ENCODE measurements at regions not wholly inside any gene's neighbourhood (a gene's known extent, or its start where the extent isn't known, plus 50 kb on each side); places are given as distances from the start of the nearest gene placed in this dataset.
"Not testable (repeated sequence)": the region's sequence is repeated elsewhere in the genome, so short reads cannot be mapped to it uniquely, and the experiment has no call there.

DNA sequence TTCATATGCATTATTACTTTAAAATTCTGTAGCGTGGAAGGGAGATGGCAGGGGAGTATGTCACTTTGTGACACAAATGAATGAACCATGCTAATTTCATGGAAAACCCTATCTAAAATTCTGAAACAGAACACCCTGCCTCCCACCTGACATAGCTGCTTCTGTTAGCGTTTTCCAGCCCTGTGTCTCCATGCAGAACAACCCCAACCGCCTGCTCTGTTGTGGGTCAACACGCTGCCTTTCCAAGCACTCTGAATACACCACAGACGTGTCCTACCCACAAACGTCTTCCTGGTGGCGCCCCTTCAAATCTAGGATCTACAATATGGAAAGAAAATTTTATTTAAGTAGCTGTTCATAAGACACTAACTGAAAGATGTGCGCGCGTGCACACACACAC is 238.6 kb downstream of the TRIML1 start:
- DNase-seq (ENCODE audit: low spot score): no peak

DNA sequence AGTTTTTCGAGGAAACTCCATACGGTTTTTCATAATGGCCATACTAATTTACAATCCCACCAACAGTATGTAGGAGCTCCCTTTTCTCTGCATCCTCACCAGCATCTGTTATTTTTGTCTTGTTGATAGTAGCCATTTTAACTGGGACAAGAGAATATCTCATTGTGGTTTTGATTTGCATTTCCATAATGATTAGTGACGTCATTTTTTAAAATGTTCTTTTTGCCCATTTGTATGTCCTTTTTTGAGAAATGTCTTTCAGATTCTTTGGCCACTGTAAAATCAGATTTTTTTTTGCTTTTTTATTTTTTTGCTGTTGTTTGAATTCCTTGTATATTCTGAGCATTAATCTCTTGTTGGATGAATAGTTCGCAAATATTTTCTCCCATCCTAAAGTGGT is 243.9 kb downstream of the TRIML1 start:
- DNase-seq (ENCODE audit: low spot score): no peak

DNA sequence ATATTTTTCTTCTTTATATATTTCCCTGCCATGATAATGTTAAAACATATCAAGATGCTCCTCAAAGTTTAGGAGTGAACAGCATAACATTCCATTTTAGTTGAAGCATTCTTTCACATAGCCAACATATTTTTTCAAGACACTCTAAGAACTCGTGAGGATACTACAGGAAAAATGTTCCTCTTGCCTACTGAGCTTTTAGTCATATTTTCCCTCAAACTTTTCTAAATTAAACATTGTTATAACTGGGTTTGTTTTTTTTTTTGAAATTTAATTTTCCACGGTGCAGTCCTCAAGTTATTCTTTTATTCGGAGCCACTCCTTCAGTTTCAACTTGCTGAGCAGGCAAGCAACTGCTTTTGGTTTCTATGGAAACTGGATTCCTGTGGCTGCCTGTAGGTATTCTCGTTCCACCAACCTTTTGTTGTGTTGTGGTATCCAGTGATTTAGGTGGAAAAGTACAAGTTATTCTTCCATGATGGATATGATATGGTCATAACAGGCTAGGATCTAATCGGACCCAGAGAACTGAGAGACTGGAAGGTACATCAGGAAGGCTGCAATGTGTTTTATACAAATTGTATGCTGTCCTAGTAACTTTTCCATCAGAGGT is 248.0 kb downstream of the TRIML1 start:
- DNase-seq (ENCODE audit: low spot score): no peak

DNA sequence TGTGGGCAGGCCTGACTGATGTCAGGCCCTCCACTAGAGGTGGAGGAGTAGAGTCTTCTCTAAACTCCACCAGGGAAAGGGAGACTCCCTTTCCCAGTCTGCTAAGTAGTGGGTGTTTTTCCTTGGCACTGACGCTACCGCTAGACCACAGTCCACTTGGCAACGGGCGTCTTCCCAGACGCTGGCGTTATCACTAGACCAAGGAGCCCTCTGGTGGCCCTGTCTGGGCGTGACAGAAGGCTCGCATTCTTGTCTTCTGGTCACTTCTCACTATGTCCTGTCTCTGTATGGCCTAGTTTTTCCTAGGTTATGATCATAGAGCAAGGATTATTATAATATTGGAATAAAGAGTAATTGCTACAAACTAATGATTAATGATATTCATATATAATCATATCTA is 252.1 kb downstream of the TRIML1 start:
- not testable (repeated sequence) for DNase-seq (ENCODE audit: low spot score)

DNA sequence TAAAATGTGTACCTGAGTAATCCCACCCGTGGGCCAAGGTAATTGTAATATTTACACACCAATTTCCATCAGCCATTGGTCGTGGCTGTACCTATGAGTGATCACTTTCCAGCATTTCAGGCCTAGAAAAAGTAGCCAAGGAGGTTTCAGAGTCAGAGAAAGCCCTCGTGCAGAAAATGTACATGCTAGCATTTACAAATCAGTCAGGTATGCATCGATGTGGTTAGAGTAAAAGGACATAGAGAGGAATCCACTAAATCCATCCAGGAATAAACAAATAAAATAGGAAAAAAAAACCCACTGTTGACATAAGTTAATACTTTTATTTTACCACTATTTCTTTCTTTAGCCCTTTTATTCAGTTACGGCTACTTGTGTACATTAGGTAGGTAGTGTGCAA is 256.8 kb downstream of the TRIML1 start:
- DNase-seq (ENCODE audit: low spot score): no peak

DNA sequence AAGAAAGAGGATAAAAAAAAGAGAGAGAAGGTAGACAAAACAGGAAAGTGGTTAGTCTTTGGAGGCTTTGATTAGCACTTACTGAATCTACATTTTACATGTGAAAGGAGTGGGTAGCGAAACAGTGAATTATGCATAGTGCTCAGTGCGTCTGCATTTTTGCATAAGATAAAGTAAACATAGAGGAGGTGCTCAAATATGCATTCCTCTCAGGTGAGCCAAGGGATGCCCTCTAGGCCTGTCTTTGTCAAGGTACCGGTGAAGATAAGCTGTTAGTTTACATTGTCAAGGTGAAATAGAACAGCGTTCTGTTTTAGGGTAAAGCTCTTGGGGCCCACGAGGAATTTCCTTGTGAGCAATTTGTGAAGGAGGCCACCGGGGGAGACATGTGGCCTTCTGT is 260.6 kb downstream of the TRIML1 start:
- DNase-seq (ENCODE audit: low spot score): no peak

DNA sequence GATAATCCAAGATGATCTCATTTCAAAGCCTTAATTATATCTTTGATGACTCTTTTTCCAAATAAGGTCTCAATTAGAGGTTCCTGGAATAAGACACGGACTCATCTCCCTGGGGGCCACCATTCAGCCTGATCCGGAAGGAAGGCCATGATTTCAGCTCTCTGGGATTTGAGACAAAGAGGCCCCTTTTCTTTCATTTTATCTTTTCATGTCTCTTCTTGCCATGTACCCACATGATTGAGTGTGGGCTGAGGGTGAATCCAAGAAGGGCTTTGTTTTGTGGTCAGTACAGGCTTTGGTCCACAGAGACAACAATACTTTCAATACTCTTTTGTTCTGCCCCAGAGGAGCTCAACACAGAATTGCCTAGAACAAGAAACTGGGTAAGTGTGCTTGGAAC is 261.2 kb downstream of the TRIML1 start:
- DNase-seq (ENCODE audit: low spot score): no peak

DNA sequence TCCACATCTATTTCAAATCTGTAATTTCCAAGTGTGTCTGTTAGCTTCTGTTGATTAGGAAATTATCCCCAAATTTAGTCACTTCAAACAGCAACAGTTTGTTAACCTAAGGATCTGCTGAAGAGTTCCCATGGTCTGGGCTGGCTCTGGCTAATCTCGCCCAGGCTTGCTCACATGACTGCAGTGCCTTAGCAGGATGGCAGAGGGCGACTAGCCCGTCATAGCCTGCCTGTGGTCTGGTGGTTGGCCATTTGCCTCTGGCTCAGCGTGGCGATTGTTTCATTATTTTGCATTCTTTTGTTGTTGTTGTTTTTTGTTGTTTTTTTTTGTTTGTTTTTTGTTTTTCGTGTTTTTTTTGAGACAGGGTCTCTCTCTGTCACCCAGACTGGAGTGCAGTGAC is 264.0 kb downstream of the TRIML1 start:
- no peak for DNase-seq (ENCODE audit: low spot score)

DNA sequence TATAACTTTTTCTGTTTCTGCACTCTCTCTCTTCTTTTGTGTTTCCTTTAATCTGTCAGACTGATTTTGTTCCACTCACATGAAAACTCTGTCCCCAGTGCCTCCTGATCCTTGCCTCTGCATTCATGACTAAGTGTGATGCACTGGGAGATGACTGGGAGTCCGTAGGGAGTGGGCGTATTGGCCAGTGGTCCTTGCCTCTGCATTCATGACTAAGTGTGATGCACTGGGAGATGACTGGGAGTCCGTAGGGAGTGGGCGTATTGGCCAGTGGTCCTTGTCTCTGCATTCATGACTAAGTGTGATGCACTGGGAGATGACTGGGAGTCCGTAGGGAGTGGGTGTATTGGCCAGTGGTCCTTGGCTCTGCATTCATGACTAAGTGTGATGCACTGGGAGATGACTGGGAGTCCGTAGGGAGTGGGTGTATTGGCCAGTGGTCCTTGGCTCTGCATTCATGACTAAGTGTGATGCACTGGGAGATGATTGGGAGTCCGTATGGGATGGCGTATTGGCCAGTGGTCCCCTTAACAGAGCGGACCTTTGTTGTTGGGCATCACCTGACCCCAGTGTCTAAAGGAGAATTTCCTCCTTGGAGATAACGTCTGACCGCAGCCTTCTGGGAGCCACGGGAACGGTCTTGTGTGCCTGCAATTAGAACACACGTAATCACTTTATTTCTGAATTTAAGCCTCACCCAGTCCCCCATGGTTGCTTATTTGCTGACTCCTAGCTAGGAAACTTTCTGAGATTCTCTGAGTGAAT is 266.0 kb downstream of the TRIML1 start:
- not testable (repeated sequence) for DNase-seq (ENCODE audit: low spot score)

DNA sequence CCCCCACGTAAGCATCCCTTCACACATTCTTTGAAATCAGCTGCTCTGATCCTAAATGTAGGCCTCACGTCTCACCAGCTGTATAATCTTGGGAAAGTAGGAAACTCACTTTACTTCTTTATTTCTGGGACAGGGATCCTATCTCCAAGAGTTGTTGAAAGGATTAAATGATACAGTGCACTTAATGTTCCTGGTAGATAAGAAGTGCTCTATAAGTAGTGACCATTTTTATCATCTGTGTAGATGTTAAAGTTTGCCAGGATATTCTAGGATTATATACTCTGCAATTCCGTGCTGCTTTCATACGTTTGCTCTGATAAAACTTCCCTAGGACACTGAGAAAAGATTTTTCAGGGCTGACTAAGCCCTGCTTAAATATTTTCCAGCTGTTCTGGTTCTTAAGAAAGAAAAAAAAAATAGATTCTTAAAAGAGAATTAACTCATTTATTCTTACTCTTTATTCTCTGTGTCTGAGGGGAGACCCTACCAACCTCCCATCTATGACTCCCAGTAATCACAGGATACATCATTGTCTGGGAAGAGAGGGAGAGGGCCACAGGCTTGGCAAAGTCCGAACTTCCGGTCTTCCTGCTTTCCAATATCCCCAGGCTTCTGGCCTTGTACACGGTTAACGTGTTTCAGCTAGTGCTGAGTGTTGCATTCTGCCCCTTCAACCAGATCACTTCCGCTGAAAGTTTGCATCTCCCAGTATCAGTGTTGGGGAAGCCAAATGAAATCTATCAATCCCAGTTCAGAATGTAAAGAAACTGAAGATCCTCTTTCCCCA is 269.2 kb downstream of the TRIML1 start:
- DNase-seq (ENCODE audit: low spot score): no peak

DNA sequence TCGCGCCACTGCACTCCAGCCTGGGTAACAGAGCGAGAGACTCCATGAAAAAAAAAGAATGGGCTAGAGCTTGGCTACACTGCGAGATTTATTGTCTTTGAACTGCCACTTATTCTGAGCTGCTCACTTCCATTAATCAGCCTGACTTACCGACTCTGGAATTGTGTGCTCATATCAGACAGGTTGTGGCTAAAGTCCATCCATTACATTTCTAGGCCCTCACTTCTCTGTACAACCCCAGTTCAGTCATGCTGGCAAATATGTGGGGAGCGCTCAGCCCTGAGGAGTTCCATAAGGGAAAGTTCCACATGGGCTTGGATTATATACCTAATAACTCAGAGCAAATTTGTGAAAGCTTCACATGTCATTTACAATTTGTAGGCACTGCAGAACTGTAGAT is 270.6 kb downstream of the TRIML1 start:
- no peak for DNase-seq (ENCODE audit: low spot score)

DNA sequence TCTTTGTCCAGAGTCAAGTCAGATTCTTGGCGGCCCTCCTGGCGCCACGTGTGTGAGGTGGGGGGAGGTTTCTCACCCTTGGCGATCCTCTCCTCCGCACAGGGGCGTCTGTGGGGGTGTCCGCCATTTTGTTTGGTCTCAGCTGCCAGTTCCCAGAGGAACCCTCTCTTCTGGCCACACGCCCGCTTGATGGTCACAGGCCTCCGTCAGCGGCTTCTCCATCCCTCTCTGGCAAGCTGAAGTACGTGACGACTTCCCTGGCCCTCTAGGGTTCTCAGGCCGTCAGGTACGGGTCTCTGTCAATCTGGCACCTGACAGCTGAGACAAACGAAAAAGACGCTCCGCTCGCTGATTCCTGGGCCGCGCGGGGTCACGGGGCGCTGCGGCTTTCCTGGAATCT is 272.6 kb downstream of the TRIML1 start:
- no peak for DNase-seq (ENCODE audit: low spot score)

DNA sequence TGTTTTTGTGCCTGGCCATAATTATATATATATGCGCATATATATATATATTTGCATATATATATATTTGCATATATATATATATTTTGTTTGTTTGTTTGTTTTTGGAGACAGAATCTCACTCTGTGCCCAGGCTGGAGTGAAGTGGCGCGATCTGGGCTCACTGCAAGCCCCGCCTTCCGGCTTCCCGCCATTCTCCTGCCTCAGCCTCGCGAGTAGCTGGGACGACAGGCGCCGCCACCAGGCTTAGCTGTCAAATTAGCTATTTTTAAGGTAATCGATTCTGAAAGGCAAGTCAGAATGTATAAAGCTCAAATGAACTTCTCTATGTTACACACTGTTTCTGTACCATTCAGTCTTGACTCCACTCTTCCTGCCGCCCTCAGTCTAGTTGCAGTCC is 273.3 kb downstream of the TRIML1 start:
- DNase-seq (ENCODE audit: low spot score): no peak

DNA sequence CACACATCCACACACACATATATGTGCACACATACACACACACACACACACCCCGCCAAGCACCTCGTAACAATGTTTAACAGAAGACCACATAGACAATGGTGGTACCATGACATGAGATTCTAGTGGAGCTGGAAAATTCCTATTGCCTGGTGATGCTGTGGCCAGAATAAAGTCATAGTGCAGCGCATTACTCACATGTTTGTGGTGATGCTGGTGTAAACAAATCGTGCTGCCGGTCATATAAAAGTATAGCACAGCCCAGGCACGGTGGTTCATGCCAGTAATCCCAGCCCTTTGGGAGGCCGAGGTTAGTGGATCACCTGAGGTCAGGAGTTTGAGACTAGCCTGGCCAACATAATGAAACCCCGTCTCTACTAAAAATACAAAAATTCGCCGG is 275.2 kb downstream of the TRIML1 start:
- no peak for DNase-seq (ENCODE audit: low spot score)

DNA sequence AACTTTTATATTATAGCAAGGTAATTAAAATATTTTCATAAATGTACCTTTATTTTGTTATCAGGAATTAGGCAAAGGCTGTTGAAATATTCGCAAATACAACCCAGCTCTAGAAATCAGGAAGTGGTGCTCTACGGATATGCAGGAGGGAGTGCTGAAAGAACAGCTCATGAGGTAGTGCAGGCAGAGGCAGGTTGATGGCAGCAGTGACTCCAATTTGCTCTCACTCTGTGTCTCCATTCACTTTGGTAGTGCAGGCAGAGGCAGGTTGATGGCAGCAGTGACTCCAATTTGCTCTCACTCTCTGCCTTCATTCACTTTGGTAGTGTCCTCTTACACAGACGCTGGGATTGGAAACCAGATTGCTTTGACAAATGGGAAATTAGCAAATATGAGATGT is 277.9 kb downstream of the TRIML1 start:
- peak; percentile 49 for DNase-seq (ENCODE audit: low spot score)

DNA sequence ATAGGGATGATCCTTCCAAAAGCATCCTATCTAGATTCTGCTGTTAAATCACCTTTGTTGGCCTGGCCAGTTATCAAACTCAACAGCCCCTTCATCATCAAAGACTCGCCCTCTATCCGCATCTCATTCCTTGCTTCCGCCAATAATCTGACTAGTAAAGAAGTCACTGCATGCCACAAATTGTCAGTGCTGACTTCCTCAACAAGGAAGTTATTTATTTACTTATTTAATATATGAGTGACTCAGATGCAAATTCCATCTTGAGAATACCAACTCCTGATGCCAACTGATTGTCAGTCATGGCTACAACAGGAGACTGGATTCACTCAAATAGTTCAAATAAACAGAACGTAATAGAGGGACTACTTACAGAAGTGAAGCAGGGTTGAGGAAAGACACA is 283.8 kb downstream of the TRIML1 start:
- DNase-seq (ENCODE audit: low spot score): no peak

DNA sequence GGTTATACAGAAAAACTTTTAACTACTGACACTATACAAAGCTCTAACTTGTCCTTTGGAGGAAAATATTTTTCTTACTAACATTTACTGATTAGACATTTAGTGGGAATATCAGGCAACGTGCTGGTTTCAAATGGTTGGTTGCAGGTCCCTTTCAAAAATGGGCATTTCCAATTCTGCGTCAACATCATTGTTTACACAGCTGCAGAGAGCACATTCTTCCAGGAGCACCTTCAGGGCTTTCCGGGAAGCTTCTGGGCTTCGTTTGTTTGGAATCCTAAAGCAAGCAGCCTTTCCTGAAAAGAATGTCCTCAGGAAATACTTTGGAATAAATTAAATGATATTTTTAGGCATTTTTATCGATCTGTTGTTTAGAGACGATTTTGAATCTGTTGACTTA is 289.7 kb downstream of the TRIML1 start:
- DNase-seq (ENCODE audit: low spot score): no peak

DNA sequence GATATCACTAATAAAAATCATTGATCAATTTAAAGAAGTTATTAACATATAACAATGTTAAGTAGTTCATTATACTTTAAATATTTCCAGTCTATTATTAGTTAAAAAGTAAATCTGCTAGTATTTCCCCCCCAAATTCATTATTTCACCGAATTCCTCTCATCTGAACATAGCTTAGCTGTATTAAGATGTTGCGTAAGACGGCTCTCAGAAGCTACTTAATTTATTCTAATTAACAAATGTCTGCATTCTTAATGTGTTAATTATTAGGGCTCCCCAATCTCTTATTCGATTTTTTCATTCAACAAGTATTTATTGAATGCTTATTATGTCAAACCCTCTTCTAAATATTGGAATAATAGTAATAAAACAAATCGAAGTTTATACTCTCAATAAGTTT is 290.7 kb downstream of the TRIML1 start:
- no peak for DNase-seq (ENCODE audit: low spot score)

DNA sequence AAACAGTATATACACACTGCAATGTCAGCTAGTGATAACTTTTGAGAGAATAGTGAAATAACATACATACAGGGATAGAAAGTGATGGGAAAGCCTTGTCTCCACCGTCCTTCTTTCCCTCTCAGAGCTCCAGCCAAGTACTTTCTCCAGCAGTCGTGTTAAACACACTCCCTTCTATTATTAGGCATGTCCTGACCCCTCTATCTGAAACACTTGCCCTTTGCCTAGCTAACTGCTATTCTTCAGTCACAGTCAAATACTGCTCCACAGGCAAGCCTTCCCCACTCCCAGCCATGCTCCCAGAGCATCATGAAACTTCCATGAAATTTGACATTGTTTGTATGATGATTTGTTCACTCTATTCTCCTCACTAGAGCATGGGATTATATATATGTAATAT is 291.1 kb downstream of the TRIML1 start:
- no peak for DNase-seq (ENCODE audit: low spot score)

DNA sequence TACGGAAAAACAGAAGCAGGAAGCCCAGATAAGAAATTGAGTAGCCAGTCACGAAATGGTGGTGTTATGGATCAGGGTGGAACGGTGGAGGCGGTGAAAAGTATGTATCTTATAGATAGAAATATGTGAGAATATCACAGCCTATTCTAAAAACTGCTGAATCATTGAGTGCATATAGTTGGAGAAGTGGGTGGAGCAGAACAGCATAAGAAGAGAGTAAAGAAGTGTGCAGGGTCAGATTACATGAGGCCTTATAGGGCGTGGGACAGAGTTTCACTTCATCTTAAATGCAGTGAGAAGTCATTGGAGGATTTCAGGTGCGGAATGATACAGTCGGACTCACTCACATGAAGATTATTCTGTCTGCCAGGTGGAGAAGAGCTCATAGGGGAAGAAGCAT is 293.1 kb downstream of the TRIML1 start:
- DNase-seq (ENCODE audit: low spot score): no peak

DNA sequence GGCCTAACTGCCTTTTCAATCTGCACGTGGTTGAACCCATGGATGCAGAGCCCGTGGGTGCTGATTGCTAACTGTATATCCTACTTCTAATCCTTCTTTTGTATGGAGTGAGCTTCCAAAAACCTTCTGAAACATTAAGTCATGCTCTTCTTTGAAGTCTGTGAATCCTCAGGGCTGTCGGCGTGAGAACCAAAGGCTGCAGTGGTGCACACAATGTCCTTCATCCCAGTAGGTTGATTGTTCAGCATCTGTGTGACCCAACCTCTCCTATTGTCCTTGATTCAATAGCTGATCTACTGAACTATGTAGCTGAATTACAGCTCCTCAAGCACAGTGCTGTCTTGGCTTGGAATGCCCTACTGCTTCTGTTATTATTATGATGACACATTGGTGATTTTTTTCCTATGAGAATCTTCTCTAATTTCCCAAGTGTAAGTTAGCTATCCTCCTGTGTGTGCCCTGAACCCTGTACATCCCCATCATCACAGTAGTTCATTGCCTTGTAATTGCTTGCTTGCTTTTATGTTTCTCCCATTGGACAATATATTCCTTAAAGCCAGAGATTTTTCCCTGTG is 294.6 kb downstream of the TRIML1 start:
- DNase-seq (ENCODE audit: low spot score): no peak

DNA sequence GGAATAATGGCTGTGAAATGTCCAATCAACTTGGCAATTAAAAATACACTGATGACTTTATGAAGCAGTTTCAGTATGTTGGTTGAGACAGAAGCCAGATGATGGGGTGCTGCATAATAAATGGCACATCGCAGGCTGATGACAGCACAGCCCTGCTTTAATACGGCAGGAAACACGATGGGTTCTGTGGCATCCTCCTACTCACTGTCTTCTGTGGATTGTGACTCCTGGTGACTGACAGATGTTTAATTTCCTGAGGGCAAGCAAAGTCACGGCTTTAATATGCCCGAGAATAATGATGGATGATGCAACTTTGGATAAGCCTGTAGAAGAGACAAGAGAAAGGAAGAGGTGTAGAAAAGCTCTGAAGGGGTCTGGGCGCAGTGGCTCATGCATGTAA is 295.4 kb downstream of the TRIML1 start:
- no peak for DNase-seq (ENCODE audit: low spot score)

DNA sequence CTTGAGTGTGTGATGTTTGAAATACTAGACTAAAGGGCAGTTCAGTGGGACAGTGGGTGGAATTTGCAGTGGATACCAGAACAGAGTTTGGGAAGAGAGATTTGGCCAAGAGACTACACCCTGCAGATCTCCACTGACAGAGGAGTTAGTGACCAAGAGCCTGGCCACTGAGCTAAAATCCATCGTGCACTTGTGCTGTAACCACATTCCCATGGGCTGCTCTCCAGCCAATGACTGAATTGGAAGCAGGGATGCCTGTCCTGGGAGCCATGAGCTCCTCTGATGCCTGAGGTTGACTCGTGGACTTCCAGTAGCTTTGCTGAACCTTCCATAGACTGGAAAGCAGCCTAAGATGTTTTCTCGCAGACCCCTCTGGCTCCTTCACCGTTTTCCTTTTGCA is 296.1 kb downstream of the TRIML1 start:
- DNase-seq (ENCODE audit: low spot score): no peak
